ENCODE measurements at regions not wholly inside any gene's neighbourhood (a gene's known extent, or its start where the extent isn't known, plus 50 kb on each side); places are given as distances from the start of the nearest gene placed in this dataset.

DNA sequence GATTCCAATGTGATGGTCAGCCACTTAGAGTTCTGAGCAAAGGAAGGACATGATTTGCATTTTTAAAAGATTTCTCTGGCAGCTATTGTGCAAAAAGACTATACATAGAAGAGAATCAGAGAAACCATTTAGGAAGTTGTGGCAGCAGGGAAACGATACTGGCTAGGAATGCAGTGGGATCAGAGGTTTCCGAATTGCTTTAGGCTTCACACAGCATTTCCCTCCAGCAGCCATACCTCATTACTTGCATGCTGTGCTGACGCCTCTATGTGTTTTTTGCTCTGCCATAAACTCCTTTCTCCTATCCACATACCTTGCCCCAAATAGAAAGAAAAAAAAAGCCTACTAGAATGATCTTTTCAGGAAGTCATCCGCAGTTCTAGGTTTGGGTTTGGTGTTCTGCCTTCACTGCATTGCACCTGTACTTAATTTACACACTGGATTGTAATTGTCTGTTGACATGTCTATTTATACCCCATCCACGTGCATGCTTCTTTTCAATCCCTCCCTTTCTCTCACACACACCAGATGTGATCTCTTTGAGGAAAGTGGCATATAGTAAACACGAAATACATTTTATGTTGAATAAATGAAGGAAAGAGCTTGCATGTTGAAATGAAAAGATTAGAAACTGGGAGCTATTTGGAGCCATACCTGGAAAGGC is 860.3 kb upstream of the SEMA6D start:
- no peak for TF ChIP-seq POLR2AphosphoS5 (IDR thresholded peaks at IDR 0.05; ENCODE audit: low read depth, low read length)
- TF ChIP-seq POLR2A (IDR thresholded peaks at IDR 0.05; ENCODE audit: low read depth, low read length) = no peak
- no peak for TF ChIP-seq TAF1 (IDR thresholded peaks at IDR 0.05; ENCODE audit: low read depth, low read length)
- TF ChIP-seq PAX5 (IDR thresholded peaks at IDR 0.05; ENCODE audit: insufficient read depth, low read length, severe bottlenecking) = no peak
- no peak for TF ChIP-seq SPI1 (IDR thresholded peaks at IDR 0.05; ENCODE audit: low read depth, low read length)
- no peak for TF ChIP-seq POU2F2 (IDR thresholded peaks at IDR 0.05; ENCODE audit: low read depth, low read length)
